ENCODE measurements at regions not wholly inside any gene's neighbourhood (a gene's known extent, or its start where the extent isn't known, plus 50 kb on each side); places are given as distances from the start of the nearest gene placed in this dataset.
"Not testable (repeated sequence)": the region's sequence is repeated elsewhere in the genome, so short reads cannot be mapped to it uniquely, and the experiment has no call there.

GRCh38 chr6:77123527-77123926 lies 339.8 kb downstream of the HTR1B start:
- Histone ChIP-seq H3K36me3 (replicated peaks; ENCODE audit: control insufficient read depth, insufficient read depth, low read length) (no peaks in the 10 kb centered on the region), H3K4me3 (ENCODE audit: insufficient read depth, low read depth, low read length) (no peak overlapping the region), H3K27me3 (ENCODE audit: control insufficient read depth, insufficient read depth, low read length) (no peaks in the 10 kb centered on the region)
- no peak for DNase-seq

GRCh38 chr6:77106992-77107391 lies 356.3 kb downstream of the HTR1B start:
- Histone ChIP-seq H3K4me3 (ENCODE audit: insufficient read depth, low read depth, low read length) (no peak overlapping the region), H3K36me3 (replicated peaks; ENCODE audit: control insufficient read depth, insufficient read depth, low read length) (no peaks in the 10 kb centered on the region), H3K27me3 (ENCODE audit: control insufficient read depth, insufficient read depth, low read length) (no peaks in the 10 kb centered on the region)
- no peak for DNase-seq

- H3K36me3 ChIP-seq (replicated peaks; ENCODE audit: control insufficient read depth, insufficient read depth, low read length) = no peaks in the 10 kb centered on the region
- no peak for DNase-seq
- H3K4me3 ChIP-seq (ENCODE audit: insufficient read depth, low read depth, low read length) = no peak overlapping the region
- H3K27me3 ChIP-seq (ENCODE audit: control insufficient read depth, insufficient read depth, low read length) = no peaks in the 10 kb centered on the region
Measured at GRCh38 chr6:77105091-77105490, 358.2 kb downstream of the HTR1B start.

GRCh38 chr6:77097940-77098339 lies 365.4 kb downstream of the HTR1B start:
- H3K27me3 ChIP-seq (ENCODE audit: control insufficient read depth, insufficient read depth, low read length) = no peaks in the 10 kb centered on the region
- no peak overlapping the region for H3K4me3 ChIP-seq (ENCODE audit: insufficient read depth, low read depth, low read length)
- DNase-seq = no peak
- no peaks in the 10 kb centered on the region for H3K36me3 ChIP-seq (replicated peaks; ENCODE audit: control insufficient read depth, insufficient read depth, low read length)

- H3K27me3 ChIP-seq (ENCODE audit: control insufficient read depth, insufficient read depth, low read length) = no peaks in the 10 kb centered on the region
- no peak for DNase-seq
- no peaks in the 10 kb centered on the region for H3K36me3 ChIP-seq (replicated peaks; ENCODE audit: control insufficient read depth, insufficient read depth, low read length)
- no peak overlapping the region for H3K4me3 ChIP-seq (ENCODE audit: insufficient read depth, low read depth, low read length)
Measured at GRCh38 chr6:77095936-77096627, 367.2 kb downstream of the HTR1B start.

GRCh38 chr6:77094821-77095220 lies 368.5 kb downstream of the HTR1B start:
- no peak for DNase-seq
- Histone ChIP-seq H3K4me3 (ENCODE audit: insufficient read depth, low read depth, low read length) (no peak overlapping the region), H3K27me3 (ENCODE audit: control insufficient read depth, insufficient read depth, low read length) (no peaks in the 10 kb centered on the region), H3K36me3 (replicated peaks; ENCODE audit: control insufficient read depth, insufficient read depth, low read length) (no peaks in the 10 kb centered on the region)

GRCh38 chr6:77092971-77093370 lies 370.3 kb downstream of the HTR1B start:
- no peak for DNase-seq
- Histone ChIP-seq H3K4me3 (ENCODE audit: insufficient read depth, low read depth, low read length) (no peak overlapping the region), H3K36me3 (replicated peaks; ENCODE audit: control insufficient read depth, insufficient read depth, low read length) (no peaks in the 10 kb centered on the region), H3K27me3 (ENCODE audit: control insufficient read depth, insufficient read depth, low read length) (no peaks in the 10 kb centered on the region)

GRCh38 chr6:77089776-77090175 lies 373.5 kb downstream of the HTR1B start:
- Histone ChIP-seq H3K36me3 (replicated peaks; ENCODE audit: control insufficient read depth, insufficient read depth, low read length) (no peaks in the 10 kb centered on the region), H3K4me3 (ENCODE audit: insufficient read depth, low read depth, low read length) (no peak overlapping the region), H3K27me3 (ENCODE audit: control insufficient read depth, insufficient read depth, low read length) (no peaks in the 10 kb centered on the region)
- DNase-seq = no peak

GRCh38 chr6:77087794-77088318 lies 375.4 kb downstream of the HTR1B start:
- H3K4me3 ChIP-seq (ENCODE audit: insufficient read depth, low read depth, low read length); H3K36me3 ChIP-seq (replicated peaks; ENCODE audit: control insufficient read depth, insufficient read depth, low read length); DNase-seq; H3K27me3 ChIP-seq (ENCODE audit: control insufficient read depth, insufficient read depth, low read length): not testable (repeated sequence)

GRCh38 chr6:77074037-77074713 lies 389.1 kb downstream of the HTR1B start:
- no peak for DNase-seq
- H3K4me3 ChIP-seq (ENCODE audit: insufficient read depth, low read depth, low read length) = no peak overlapping the region
- H3K27me3 ChIP-seq (ENCODE audit: control insufficient read depth, insufficient read depth, low read length) = no peaks in the 10 kb centered on the region
- H3K36me3 ChIP-seq (replicated peaks; ENCODE audit: control insufficient read depth, insufficient read depth, low read length) = no peaks in the 10 kb centered on the region

- Histone ChIP-seq H3K4me3 (ENCODE audit: insufficient read depth, low read depth, low read length) (no peak overlapping the region), H3K36me3 (replicated peaks; ENCODE audit: control insufficient read depth, insufficient read depth, low read length) (no peaks in the 10 kb centered on the region), H3K27me3 (ENCODE audit: control insufficient read depth, insufficient read depth, low read length) (no peaks in the 10 kb centered on the region)
- no peak for DNase-seq
Measured at GRCh38 chr6:77073410-77073760, 389.9 kb downstream of the HTR1B start.

- no peaks in the 10 kb centered on the region for H3K36me3 ChIP-seq (replicated peaks; ENCODE audit: control insufficient read depth, insufficient read depth, low read length)
- no peak overlapping the region for H3K4me3 ChIP-seq (ENCODE audit: insufficient read depth, low read depth, low read length)
- no peak for DNase-seq
- H3K27me3 ChIP-seq (ENCODE audit: control insufficient read depth, insufficient read depth, low read length) = no peaks in the 10 kb centered on the region
Measured at GRCh38 chr6:77072694-77073409, 390.4 kb downstream of the HTR1B start.

GRCh38 chr6:77063494-77063893 lies 399.8 kb downstream of the HTR1B start:
- H3K4me3 ChIP-seq (ENCODE audit: insufficient read depth, low read depth, low read length) = no peak overlapping the region
- DNase-seq = no peak
- no peaks in the 10 kb centered on the region for H3K36me3 ChIP-seq (replicated peaks; ENCODE audit: control insufficient read depth, insufficient read depth, low read length)
- no peaks in the 10 kb centered on the region for H3K27me3 ChIP-seq (ENCODE audit: control insufficient read depth, insufficient read depth, low read length)

GRCh38 chr6:77055711-77056110 lies 407.6 kb downstream of the HTR1B start:
- no peaks in the 10 kb centered on the region for H3K36me3 ChIP-seq (replicated peaks; ENCODE audit: control insufficient read depth, insufficient read depth, low read length)
- H3K27me3 ChIP-seq (ENCODE audit: control insufficient read depth, insufficient read depth, low read length) = no peaks in the 10 kb centered on the region
- DNase-seq = no peak
- H3K4me3 ChIP-seq (ENCODE audit: insufficient read depth, low read depth, low read length) = no peak overlapping the region

Measured in H7 (cell line).